ENCODE measurements at regions not wholly inside any gene's neighbourhood (a gene's known extent, or its start where the extent isn't known, plus 50 kb on each side); places are given as distances from the start of the nearest gene placed in this dataset.

DNA sequence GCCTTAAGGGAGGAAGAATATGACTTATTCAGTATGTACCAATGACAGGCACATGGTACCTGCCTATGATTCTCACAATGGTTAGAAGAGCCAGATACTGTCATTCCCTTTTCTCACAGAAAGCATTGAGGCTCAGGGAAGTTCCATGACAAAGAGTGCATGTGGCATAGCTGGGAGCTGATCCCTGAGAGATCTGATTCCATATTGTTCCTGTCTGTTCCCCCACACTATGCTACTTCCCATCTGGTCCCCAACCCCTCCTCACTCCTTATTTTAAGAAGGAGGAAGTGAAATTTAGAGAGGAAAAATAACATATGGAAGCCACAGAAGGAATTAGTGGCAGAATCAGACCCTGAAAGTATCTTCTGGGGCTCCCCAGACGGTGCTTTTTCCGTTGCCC lies 500.0 kb downstream of the PLPP3 start:
- Histone ChIP-seq H2AFZ (ENCODE audit: low read length) (no peak overlapping the region), H3T11ph (ENCODE audit: low read length) (no peak overlapping the region), H3K79me2 (ENCODE audit: insufficient read depth, low read length) (no peaks in the 10 kb centered on the region), H2BK15ac (ENCODE audit: low read depth, low read length) (no peak overlapping the region), H2BK5ac (ENCODE audit: insufficient read length, low read length) (no peak overlapping the region), H2BK120ac (ENCODE audit: low read depth, low read length, poor library complexity, severe bottlenecking) (no peak overlapping the region), H4K8ac (replicated peaks; ENCODE audit: insufficient read length, low read depth, low read length) (no peak overlapping the region), H3K23me2 (ENCODE audit: insufficient read length, low read depth, low read length, poor library complexity, severe bottlenecking) (no peaks in the 10 kb centered on the region), H3K56ac (ENCODE audit: insufficient read length, low read depth, low read length) (no peak overlapping the region), H3K79me1 (ENCODE audit: insufficient read depth, low read depth, low read length, poor library complexity, severe bottlenecking) (no peaks in the 10 kb centered on the region), H4K91ac (ENCODE audit: insufficient read length, low read depth, low read length) (no peak overlapping the region), H3K18ac (ENCODE audit: insufficient read length, low read depth, low read length) (no peak overlapping the region), H3K4me1 (ENCODE audit: insufficient read depth, low read length) (no peaks in the 10 kb centered on the region), H3K4ac (ENCODE audit: low read depth, low read length) (no peak overlapping the region), H4K5ac (ENCODE audit: insufficient read length, low read depth, low read length) (no peak overlapping the region), H3K27ac (ENCODE audit: insufficient read length, low read depth, low read length) (no peak overlapping the region), H3K9ac (ENCODE audit: extremely low read depth, insufficient read length, low read length) (no peak overlapping the region), H3K27me3 (ENCODE audit: insufficient read depth, low read length) (no peaks in the 10 kb centered on the region), H2BK12ac (ENCODE audit: insufficient read length, low read depth, low read length) (no peak overlapping the region), H4K20me1 (ENCODE audit: control insufficient read depth, insufficient read depth, insufficient read length) (no peaks in the 10 kb centered on the region), H3K23ac (ENCODE audit: insufficient read length, low read depth, low read length) (no peak overlapping the region), H2AK5ac (ENCODE audit: insufficient read length, low read length) (no peak overlapping the region), H3K9me3 (ENCODE audit: control insufficient read depth, low read depth, low read length) (no peaks in the 10 kb centered on the region), H3K14ac (ENCODE audit: insufficient read depth, low read length) (no peak overlapping the region), H2BK20ac (ENCODE audit: low read depth, low read length, poor library complexity, severe bottlenecking) (no peak overlapping the region), H3K4me2 (ENCODE audit: insufficient read depth, insufficient read length, low read length) (no peak overlapping the region)
- Mint-ChIP-seq H3K4me1 (no peaks in the 10 kb centered on the region), H3K36me3 (ENCODE audit: insufficient read depth in 1 of 3, low read depth in 3 of 3) (no peaks in the 10 kb centered on the region; a peak in 1 of 7 replicates), H3K27ac (no peak overlapping the region), H3K27me3 (ENCODE audit: low read depth) (no peaks in the 10 kb centered on the region), H3K9me3 (no peaks in the 10 kb centered on the region), H3K4me3 (no peak overlapping the region)
- no peak for DNase-seq
- TF ChIP-seq, protein P1, sequence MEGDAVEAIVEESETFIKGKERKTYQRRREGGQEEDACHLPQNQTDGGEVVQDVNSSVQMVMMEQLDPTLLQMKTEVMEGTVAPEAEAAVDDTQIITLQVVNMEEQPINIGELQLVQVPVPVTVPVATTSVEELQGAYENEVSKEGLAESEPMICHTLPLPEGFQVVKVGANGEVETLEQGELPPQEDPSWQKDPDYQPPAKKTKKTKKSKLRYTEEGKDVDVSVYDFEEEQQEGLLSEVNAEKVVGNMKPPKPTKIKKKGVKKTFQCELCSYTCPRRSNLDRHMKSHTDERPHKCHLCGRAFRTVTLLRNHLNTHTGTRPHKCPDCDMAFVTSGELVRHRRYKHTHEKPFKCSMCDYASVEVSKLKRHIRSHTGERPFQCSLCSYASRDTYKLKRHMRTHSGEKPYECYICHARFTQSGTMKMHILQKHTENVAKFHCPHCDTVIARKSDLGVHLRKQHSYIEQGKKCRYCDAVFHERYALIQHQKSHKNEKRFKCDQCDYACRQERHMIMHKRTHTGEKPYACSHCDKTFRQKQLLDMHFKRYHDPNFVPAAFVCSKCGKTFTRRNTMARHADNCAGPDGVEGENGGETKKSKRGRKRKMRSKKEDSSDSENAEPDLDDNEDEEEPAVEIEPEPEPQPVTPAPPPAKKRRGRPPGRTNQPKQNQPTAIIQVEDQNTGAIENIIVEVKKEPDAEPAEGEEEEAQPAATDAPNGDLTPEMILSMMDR (conservative IDR thresholded peaks at IDR 0.05): no peak
- no CpG with 5 or more reads among the region's 2 CpGs for WGBS (ENCODE audit: extremely low coverage, insufficient read length, low lambda C conversion rate)

All from H9 (cell line).